KBM-7 (cell line): ENCODE measurements at regions not wholly inside any gene's neighbourhood (a gene's known extent, or its start where the extent isn't known, plus 50 kb on each side); places are given as distances from the start of the nearest gene placed in this dataset.
"Not testable (repeated sequence)": the region's sequence is repeated elsewhere in the genome, so short reads cannot be mapped to it uniquely, and the experiment has no call there.

ENCODE experiments used
- DNase-seq: peaks from one replicate; pipeline ENCODE4 v3.0.0-alpha.2; 2015
- in situ Hi-C: fragments of 300-500 bp; cut with MboI; formaldehyde crosslinking; loops from 2 replicates; pipeline ENCODE4 v1.14.3; 2020; ENCODE audit warnings: low sequenced_read_pairs, low pct_unique_long_range_greater_than_20kb, mixed read lengths

DNA sequence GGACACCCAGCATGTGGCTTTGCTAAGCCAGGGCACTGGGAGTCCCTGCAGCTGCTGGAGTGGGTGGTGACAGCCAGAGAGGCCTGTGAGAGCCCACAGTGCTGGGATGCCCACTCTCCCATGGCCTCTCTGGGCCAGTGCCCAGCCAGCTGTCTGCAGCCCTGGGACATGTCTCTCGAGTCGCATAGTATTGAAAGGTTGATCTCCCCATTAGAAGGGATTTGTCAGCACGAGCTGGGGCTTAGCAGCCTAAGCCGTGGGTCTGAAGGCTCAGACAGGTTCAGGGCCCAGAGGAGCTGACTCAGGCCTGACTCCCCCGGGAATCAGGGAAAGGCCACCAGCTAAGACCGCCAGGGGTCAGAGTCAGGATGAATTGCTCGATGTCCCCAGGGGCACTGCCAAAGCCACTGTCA lies 53.5 kb downstream of the FOXD2 start:
- in situ Hi-C loops: no loop called here
- DNase-seq: no peak

DNA sequence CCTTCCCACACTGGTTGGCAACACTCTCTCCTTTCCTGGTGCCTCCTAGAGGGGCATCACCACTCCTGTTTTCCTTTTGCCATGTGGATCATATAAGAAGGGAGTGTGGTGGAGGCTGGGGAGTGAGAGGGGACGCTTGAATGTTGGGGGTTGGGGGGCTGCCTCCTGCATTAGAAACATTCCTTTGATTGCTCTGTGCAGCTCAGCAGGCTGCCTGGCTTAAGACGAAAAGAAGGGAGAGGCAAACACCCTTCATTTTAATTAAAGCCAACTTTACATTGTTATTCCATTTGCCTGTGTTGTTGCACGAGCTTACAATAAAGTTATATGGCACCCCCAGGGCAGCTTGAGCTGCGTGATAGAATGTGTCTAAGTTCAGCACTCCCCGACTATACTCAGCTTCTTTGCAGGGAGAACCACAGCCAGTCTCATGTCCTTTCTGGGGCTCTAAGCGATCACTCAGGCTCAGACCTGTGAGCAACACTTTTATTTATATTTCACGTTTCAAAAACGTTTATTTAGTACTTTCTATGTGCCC lies 57.4 kb downstream of the FOXD2 start:
- in situ Hi-C loops: no loop called here
- DNase-seq: no peak

DNA sequence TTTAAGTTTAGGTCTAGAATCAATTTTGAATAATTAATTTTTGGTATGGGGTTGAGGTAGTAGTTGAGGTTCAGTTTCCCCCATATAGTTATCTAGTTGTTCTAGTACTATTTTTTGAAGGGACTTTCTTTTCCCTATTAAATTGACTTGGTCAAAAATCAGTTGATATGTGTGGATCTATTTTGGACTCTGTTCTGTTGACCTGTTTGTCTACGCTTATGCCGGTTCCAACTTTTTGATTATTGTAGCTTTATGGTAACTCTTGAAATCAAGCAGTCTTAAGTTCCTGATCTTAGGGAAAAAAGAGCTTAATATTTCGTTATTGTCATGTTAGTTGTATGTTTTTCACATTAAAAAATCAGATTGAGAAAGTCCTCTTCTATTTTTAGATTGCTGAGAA lies 60.7 kb downstream of the FOXD2 start:
- DNase-seq: no peak
- in situ Hi-C loops: no loop called here

DNA sequence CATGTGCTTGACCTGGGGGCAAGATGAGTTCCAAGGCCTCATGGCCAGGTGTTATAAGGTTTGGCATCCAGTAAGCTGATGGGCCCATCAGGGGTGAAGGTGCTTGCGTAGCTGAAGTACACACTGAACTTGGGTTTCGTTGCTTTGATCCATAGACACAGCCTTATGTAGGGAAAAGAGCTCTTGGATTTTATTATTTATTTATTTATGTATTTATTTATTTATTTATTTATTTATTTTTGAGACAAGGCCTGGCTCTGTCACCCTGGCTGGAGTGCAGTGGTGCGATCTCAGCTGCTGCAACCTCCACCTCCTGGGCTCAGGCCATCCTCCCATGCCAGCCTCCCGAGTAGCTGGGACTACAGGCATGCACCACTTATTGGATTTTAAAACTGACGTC lies 63.2 kb downstream of the FOXD2 start:
- DNase-seq: no peak
- in situ Hi-C loops: no loop called here

DNA sequence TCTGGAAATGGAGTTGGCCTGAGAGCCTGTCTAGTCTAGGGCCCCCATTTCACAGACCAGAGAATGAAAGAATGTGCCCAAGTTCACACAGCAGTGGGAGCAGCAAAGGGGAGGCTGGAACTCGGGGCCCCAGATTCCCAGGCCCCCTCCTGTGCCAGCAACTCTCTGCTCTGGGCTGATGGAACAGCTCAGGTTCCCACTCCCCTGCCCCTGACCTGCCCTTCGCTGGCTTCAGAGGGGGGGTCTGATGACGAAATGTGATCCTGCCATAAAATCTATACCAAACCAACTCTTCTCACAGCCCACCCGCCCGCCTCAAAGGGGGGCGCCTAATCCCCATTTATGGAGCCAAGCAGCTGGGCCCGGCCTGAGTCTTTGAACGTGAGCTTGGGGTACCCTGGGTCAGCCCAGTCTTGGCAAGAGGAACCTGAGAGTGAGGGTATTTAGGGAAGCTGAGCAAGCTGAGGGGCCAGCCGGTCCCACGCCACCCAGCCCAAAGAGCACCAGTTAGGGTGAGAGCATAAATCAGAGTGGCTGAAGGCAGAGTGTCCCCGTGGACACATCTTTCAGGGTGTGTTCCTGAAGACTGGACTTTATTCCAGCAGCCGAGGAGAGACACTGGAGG lies 65.0 kb downstream of the FOXD2 start:
- in situ Hi-C loops: no loop called here
- DNase-seq: no peak

DNA sequence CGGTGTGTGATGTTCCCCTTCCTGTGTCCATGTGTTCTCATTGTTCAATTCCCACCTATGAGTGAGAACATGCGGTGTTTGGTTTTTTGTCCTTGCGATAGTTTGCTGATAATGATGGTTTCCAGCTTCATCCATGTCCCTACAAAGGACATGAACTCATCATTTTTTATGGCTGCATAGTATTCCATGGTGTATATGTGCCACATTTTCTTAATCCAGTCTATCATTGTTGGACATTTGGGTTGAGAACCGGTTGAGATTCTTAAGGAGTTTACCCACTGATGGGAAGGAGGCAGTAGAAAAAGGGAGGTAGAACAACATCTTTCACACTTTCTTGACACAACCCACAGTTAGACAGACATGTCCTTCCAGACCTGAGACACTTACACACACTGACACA lies 67.0 kb downstream of the FOXD2 start:
- in situ Hi-C loops, DNase-seq: not testable (repeated sequence)

DNA sequence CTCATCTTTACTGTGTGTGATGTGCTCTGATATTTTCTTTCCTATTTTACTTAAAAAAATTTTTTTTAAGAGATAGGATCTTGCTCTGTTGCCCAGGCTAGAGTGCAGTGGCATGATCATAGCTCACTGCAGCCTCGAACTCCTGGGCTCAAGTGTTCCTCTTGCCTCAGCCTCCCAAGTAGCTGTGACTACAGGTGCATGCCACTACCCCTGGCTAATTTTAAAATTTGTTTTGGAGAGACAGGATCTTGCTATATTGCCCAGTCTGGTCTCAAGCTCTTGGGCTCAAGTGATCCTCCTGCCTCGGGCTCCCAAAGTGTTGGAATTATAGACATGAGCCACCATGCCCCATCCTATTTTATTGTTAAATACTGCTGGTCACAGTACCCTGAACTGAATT lies 67.4 kb downstream of the FOXD2 start:
- in situ Hi-C loops: no loop called here
- DNase-seq: no peak

DNA sequence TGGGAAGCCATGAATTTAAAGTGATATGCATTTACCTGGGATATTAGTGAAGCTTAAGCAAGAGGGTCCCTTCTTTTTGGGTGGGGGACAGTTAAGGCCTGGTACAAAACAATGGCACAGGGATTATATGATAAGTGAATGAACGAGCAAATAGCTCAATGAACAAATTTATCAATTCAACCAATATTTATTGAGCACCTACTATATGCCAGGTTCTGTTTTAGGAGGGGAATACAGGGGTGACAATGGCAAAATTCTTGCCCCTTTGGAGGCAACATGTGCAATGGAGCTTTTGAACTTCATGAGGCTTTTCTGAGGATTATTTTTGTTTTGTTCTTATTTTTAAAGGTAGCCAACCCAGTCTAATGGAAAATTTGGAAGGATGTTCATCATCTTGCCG lies 68.2 kb downstream of the FOXD2 start:
- in situ Hi-C loops: no loop called here
- DNase-seq: no peak

DNA sequence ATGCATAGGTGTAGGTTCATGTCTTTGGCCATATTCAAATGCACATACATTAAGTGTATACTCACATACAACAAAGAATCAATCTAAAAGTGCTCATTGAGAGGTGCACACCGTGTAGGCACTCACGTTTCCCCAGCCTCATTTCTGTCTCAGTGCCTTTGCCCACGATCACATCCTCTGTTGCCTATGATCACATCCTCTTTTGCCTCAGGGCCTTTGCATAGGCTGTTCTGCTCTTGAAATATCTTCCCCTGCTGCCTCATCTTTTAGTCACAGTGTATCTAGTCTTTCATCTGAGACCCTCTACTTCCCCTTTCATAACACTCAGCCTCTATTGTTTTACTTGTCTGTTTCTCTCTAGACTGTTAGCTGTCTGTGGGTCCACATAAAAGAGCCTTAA lies 69.3 kb downstream of the FOXD2 start:
- in situ Hi-C loops: no loop called here

DNA sequence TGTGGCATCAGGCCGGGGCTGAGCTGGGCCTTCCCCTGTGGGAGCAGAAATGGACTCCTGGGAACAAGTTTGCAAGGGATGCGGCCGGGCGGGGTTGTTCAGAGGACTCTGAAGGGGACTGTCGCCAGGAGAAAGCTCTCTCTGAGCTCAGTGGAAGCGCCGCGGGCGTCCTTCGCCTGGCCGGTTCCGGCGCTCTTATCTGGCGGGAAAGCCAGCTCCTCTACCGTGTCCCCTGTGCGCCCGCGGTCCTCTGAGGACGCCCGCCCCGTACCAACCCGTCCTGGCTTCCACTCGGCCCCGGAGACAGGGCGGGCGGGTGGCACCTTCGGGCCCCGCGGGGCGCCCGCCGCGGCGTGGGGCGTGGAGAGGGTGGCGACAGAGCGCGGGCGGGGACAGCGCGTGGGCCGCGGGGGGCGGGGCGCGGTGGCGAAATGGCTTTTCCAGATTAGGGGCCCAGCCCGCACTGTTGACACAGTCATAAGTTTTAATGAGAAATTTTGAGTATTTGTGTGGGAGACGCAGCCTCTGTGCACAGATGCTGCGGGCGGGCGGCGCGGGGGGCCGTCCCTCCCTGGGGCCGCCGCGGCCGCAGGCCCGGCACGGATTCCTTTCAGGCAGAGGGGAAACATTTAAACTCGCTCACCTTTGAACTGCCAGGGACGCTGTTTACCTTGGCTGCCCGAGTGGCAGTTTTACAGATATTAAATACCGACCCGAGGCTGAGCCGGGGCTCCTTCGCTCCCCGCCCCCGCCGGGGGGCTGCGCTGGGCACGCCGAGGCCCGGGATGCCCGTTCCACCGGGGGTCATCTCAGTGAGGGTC lies 70.2 kb downstream of the FOXD2 start:
- in situ Hi-C loops: no loop called here
- no peak for DNase-seq

More for the DNA sequence above, 69.3 kb downstream of the FOXD2 start:
- peak; percentile 10 for DNase-seq

DNA sequence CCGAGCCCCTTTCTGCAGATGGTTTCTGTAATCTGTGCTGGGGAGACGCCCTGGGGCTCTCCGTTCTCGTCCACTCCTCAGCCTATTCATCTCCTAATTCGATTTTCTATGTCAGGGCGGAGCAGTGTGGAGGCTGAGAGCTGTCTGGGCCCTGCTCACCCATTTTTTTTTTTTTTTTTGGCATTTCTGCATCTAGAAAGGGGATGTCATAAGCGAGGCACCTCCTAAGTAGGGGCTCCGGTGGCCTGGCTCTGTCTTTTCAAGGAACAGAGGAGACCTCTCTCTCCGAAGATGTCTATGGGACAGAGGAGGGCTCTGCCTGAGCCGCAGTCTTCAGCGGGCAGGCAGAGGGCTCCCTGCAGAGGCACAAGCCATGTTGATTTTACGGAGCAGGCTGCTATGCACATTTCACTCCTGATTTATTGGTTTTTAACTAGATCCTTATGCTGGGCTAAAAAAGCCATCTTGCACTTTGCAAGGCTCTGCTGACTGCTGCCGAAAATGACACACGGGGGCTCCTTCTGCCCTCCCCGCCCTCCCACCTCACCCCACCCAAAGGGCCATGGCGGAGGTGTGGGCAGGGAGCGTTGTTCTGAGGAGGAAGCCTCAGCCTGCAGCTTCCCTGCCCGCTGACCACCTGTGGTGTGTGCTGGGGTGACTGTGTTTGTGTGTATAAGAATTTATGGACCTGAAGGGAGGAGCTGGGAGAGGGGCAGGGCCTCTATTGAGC lies 71.0 kb downstream of the FOXD2 start:
- no peak for DNase-seq
- in situ Hi-C loops: no loop called here

DNA sequence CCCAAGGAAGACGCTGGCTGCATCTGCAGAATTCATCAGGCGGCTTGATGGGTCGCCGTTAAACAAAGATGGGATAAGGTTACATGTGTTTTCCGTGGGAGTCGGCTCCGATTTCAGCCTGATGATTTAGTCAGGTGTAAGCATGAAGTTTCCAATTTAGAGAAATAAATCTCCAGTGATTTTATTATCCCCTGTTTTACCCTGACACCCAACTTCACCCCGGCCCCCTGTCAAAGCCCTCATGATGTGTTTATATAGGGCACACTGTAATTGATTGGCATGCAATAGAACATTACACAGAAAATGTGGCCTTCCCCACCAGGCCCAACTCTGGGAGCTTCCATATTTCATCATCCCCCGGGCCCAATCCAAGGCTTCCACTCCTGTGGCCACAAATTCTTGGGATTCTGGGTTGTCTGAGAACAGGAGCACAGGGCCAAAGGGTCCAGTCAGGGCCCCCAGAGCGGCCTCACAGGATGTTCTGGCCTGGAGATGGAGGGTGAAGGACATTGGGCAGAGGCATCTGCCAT lies 72.5 kb downstream of the FOXD2 start:
- DNase-seq: no peak
- in situ Hi-C loops: no loop called here

DNA sequence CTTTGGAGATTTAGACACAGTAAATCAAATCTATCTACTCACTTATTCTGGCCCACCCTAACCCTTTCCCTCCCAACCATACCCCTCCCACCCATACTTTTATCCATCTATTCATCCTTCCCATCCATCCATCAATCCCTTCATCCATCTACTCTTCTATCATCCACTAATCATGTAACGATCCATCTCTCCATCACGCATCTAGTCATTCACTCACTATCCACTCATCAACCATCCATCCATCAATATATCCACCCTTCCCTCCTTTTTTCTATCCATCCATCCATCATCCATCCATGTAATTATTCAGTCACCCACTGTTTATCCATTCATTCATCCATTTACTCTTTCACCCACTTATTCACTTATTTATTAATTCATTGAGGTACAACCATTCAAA lies 74.0 kb downstream of the FOXD2 start:
- DNase-seq: no peak
- in situ Hi-C loops: no loop called here

DNA sequence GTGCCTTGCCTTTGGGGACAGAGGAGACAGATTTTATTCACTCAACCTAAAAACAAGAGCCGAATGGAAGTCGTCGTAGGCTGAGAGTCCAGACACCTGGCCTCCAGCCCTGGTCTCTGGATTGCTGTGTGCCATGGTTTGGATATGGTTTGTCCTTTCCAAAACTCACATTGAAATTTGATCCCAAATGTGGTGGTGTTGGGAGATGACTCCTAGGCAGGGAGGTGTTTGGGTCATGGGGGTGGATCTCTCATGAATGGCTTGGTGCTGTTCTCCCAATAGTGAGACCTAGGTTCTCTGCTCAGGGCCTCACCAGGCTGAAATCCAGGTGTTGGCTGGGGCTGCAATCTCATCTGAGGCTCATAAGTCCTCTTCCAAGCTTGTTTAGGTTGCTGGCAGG lies 75.5 kb downstream of the FOXD2 start:
- in situ Hi-C loops: no loop called here
- DNase-seq: no peak

DNA sequence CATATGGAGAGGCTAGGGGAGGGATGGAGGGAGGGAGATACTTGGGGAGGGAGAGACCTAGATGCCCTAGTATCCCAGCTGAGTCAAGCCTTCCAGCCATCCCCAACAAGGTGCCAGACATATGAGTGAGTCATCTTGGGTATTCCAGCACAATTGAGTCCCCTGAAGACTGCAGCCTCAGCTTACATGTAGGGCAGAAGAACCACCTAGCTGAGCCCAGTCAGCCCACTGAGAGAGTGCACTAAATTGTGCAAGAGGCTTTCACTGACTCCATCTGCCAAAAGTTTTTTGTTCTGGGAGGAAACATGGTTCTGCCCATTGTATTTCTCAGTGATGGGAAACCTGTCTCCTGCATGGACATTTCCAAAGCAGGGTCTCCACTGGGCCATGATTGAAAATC lies 76.4 kb downstream of the FOXD2 start:
- in situ Hi-C loops: no loop called here
- DNase-seq: no peak

DNA sequence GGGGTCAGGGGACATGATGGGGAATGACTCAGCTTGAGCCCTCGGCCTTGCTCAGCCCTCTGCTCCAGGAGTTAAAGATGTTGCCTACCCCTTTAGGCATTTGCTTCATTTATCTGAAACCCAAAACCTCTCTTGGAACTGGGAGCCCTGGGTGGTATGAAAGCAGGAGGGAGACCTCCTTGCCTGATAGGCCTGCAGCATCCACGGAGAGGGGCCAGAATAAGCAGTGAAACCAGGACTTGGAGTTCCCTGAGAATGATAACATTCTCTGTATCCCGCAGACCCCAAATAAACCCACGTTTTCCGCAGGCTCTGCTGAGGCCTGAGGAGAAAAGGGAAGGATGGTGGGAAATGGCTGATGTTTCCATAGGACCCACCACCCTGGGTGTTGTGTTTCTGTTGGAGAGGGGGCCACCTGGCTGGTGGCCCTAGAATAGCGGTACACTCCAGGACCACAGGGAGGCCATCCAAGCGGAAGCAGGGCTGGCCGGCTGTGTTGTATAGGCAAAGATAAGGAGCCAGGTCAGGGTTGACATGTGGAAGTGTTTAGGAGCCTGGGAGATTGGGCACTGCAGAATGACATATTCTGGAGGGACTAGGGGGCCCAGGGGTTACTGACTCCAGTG lies 77.4 kb downstream of the FOXD2 start:
- in situ Hi-C loops: no loop called here
- no peak for DNase-seq

DNA sequence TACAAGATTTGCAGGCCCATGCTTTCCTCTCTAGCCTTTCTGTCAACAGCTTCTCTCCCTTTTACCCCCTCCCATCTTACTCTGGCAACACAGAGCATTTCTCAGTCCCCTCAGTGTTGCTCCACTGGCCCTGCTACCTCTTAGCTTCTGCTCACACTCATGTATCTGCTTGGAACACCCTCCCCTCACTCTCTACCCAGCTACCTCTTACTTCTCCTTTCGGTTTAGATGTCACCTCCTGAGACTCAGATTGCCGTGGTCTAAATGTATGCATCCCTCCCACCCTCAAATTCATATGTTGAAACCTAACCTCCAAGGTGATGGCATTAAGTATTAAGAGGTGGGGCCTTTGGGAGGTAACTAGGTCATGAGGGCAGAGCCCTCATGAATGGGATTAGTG lies 80.1 kb downstream of the FOXD2 start:
- in situ Hi-C loops: no loop called here
- DNase-seq: no peak

DNA sequence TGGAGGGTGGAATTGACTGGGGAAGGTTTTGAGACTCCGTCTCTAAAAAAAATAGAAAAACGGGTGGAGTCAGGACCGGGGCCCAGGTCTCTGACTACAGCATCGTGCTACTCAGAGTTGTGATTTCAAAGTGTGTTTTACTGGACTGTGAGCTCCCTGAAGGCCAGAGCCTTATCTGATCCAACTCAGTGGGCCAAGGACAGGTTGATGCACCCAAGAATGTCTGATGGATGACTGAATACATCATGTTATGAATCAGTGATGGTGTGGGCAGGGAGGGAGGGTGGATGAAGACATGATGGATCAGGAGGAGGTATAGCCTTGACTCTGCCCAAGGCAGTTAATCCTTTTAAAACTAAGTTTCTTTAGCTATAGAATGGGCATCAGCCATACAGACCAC lies 81.6 kb downstream of the FOXD2 start:
- no peak for DNase-seq
- in situ Hi-C loops: no loop called here

DNA sequence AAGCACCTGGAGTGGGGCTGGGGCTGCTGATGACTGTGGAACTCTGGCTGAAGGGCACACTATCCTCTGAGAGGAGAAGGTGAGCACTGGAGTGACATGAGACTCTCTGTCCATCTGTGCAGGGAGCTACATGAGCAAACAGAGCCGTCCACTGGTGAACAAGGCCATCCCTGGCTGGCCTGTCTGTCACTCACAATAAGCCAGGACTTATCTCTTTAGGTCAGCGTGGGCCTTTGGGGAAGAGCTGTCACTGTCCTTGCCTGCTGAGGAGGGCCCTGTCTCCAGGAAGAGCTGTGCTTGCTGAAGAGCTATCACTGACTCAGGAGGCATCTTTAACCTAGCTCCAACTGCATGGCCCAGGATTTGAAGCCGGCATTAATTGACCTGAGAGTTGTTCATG lies 82.1 kb downstream of the FOXD2 start:
- in situ Hi-C loops: no loop called here
- DNase-seq: no peak
